KMS-11 (cell line): ENCODE measurements at regions not wholly inside any gene's neighbourhood (a gene's known extent, or its start where the extent isn't known, plus 50 kb on each side); places are given as distances from the start of the nearest gene placed in this dataset.

Experiments
- H2AFZ ChIP-seq: fragments of 200-600 bp; sonication (generic); 2 replicates; pipeline ENCODE4 v1.6.1; 2016; ENCODE audit warnings: antibody characterized with exemption, mixed run types, low read depth
- H3K27ac ChIP-seq: fragments of 200-600 bp; sonication (generic); 2 replicates; pipeline ENCODE4 v1.6.1; 2016; ENCODE audit warnings: mild to moderate bottlenecking, mixed run types
- H3K27me3 ChIP-seq: fragments of 200-600 bp; sonication (generic); 2 replicates; pipeline ENCODE4 v1.6.1; 2017; ENCODE audit warnings: mild to moderate bottlenecking, low read depth, mixed run types, moderate library complexity; ENCODE audit not compliant: insufficient read depth
- H3K36me3 ChIP-seq: fragments of 200-600 bp; sonication (generic); 2 replicates; pipeline ENCODE4 v1.6.1; 2017; ENCODE audit warnings: mild to moderate bottlenecking, mixed run types; ENCODE audit not compliant: insufficient read depth
- H3K4me1 ChIP-seq: fragments of 200-600 bp; sonication (generic); 2 replicates; pipeline ENCODE4 v1.6.1; 2016; ENCODE audit warnings: mild to moderate bottlenecking, low read depth, mixed run types; ENCODE audit not compliant: poor library complexity, severe bottlenecking
- H3K4me2 ChIP-seq: fragments of 200-600 bp; sonication (generic); 2 replicates; pipeline ENCODE4 v1.7.0; 2016; ENCODE audit warnings: mild to moderate bottlenecking, mixed run types
- H3K4me3 ChIP-seq: fragments of 200-600 bp; sonication (generic); IDR thresholded peaks from 2 replicates; pipeline ENCODE4 v1.6.1; 2017; ENCODE audit warnings: low read depth, low read length, mixed read lengths; ENCODE audit not compliant: insufficient read depth
- H3K79me2 ChIP-seq: fragments of 200-600 bp; sonication (generic); 2 replicates; pipeline ENCODE4 v1.6.1; 2016; ENCODE audit warnings: low read depth, mixed run types; ENCODE audit not compliant: insufficient read depth
- H3K9ac ChIP-seq: fragments of 200-600 bp; sonication (generic); 2 replicates; pipeline ENCODE4 v1.6.1; 2016; ENCODE audit warnings: mild to moderate bottlenecking, mixed run types
- H4K20me1 ChIP-seq: fragments of 200-600 bp; sonication (generic); 2 replicates; pipeline ENCODE4 v1.6.1; 2016; ENCODE audit warnings: mild to moderate bottlenecking, mixed run types; ENCODE audit not compliant: insufficient read depth
- CTCF ChIP-seq: fragments of 200-600 bp; sonication (generic); conservative IDR thresholded peaks from 2 replicates; pipeline ENCODE4 v1.6.1; 2017; ENCODE audit warnings: low read depth, mild to moderate bottlenecking, antibody characterized with exemption, low read length, moderate library complexity, mixed read lengths

GRCh38 chr12:115806000-115806399 lies 471.5 kb downstream of the MED13L start:
- no peak overlapping the region for H3K4me3 ChIP-seq
- H4K20me1 ChIP-seq = no peaks in the 10 kb centered on the region
- no peaks in the 10 kb centered on the region for H3K27me3 ChIP-seq
- H2AFZ ChIP-seq = no peak overlapping the region
- TF ChIP-seq CTCF = no peak
- H3K9ac ChIP-seq = no peak overlapping the region
- H3K27ac ChIP-seq = no peak overlapping the region
- no peaks in the 10 kb centered on the region for H3K4me1 ChIP-seq
- no peaks in the 10 kb centered on the region for H3K79me2 ChIP-seq
- no peak overlapping the region for H3K4me2 ChIP-seq
- no peaks in the 10 kb centered on the region for H3K36me3 ChIP-seq

GRCh38 chr12:115802767-115803166 lies 474.7 kb downstream of the MED13L start:
- Histone ChIP-seq H3K4me1 (no peaks in the 10 kb centered on the region), H2AFZ (no peak overlapping the region), H3K4me2 (no peak overlapping the region), H3K27ac (no peak overlapping the region), H4K20me1 (no peaks in the 10 kb centered on the region), H3K27me3 (no peaks in the 10 kb centered on the region), H3K9ac (no peak overlapping the region), H3K4me3 (no peak overlapping the region), H3K36me3 (no peaks in the 10 kb centered on the region), H3K79me2 (no peaks in the 10 kb centered on the region)
- TF ChIP-seq CTCF = no peak

GRCh38 chr12:115801871-115802270 lies 475.6 kb downstream of the MED13L start:
- H3K4me1 ChIP-seq = no peaks in the 10 kb centered on the region
- no peaks in the 10 kb centered on the region for H3K36me3 ChIP-seq
- TF ChIP-seq CTCF = no peak
- no peak overlapping the region for H3K4me2 ChIP-seq
- H3K79me2 ChIP-seq = no peaks in the 10 kb centered on the region
- H2AFZ ChIP-seq = no peak overlapping the region
- H3K27ac ChIP-seq = no peak overlapping the region
- no peaks in the 10 kb centered on the region for H4K20me1 ChIP-seq
- no peaks in the 10 kb centered on the region for H3K27me3 ChIP-seq
- H3K9ac ChIP-seq = no peak overlapping the region
- H3K4me3 ChIP-seq = no peak overlapping the region

GRCh38 chr12:115799610-115800009 lies 477.9 kb downstream of the MED13L start:
- no peaks in the 10 kb centered on the region for H3K79me2 ChIP-seq
- no peaks in the 10 kb centered on the region for H3K36me3 ChIP-seq
- no peak for TF ChIP-seq CTCF
- no peak overlapping the region for H3K27ac ChIP-seq
- no peak overlapping the region for H3K4me2 ChIP-seq
- H3K27me3 ChIP-seq = no peaks in the 10 kb centered on the region
- H2AFZ ChIP-seq = no peak overlapping the region
- no peak overlapping the region for H3K4me3 ChIP-seq
- H3K9ac ChIP-seq = no peak overlapping the region
- no peaks in the 10 kb centered on the region for H4K20me1 ChIP-seq
- no peaks in the 10 kb centered on the region for H3K4me1 ChIP-seq
